A673 (cell line): ENCODE measurements at regions not wholly inside any gene's neighbourhood (a gene's known extent, or its start where the extent isn't known, plus 50 kb on each side); places are given as distances from the start of the nearest gene placed in this dataset.

Experiments used
- BruUV-seq: library from RNA; stranded (reverse); fragments of 400-500 nt; replicated peaks from 2 replicates; lab custom pipeline; 2021; lab: Mats Ljungman, UMichigan
- CTCF ChIA-PET: fragments of 300-600 bp; sonication (Branson Sonifier 250); formaldehyde crosslinking; loops from one replicate; lab custom pipeline; 2022; ENCODE audit warnings: antibody characterized with exemption; lab: Charles Lee
- POLR2A ChIA-PET: fragments of 300-600 bp; sonication (Branson Sonifier 250); formaldehyde crosslinking; loops from one replicate; lab custom pipeline; 2022; ENCODE audit warnings: antibody characterized with exemption; ENCODE audit not compliant: low non-redundant PET; lab: Charles Lee
- DNase-seq: peaks from one replicate; pipeline ENCODE4 v3.0.0-alpha.2; 2015; ENCODE audit warnings: low spot score
- H3K27ac ChIP-seq: fragments of 200-600 bp; sonication (generic); 2 replicates; pipeline ENCODE4 v1.5.1; 2016; ENCODE audit warnings: mixed run types, low read depth, mild to moderate bottlenecking, mixed read lengths, antibody characterized with exemption, low read length; ENCODE audit not compliant: poor library complexity, severe bottlenecking
- H3K27me3 ChIP-seq: fragments of 200-600 bp; sonication (generic); replicated peaks from 2 replicates; pipeline ENCODE4 v1.6.1; 2017; ENCODE audit warnings: mixed run types, low read depth, mild to moderate bottlenecking, mixed read lengths, antibody characterized with exemption, low read length; ENCODE audit not compliant: insufficient read depth, poor library complexity
- H3K36me3 ChIP-seq: fragments of 200-600 bp; sonication (generic); 2 replicates; pipeline ENCODE4 v1.6.1; 2016; ENCODE audit warnings: mixed run types, mild to moderate bottlenecking, mixed read lengths, antibody characterized with exemption, low read length; ENCODE audit not compliant: insufficient read depth, poor library complexity, severe bottlenecking
- H3K4me1 ChIP-seq: fragments of 200-600 bp; sonication (generic); 2 replicates; pipeline ENCODE4 v1.6.1; 2017; ENCODE audit warnings: mixed run types, mild to moderate bottlenecking, mixed read lengths, antibody characterized with exemption, low read length; ENCODE audit not compliant: insufficient read depth, poor library complexity, severe bottlenecking
- H3K4me3 ChIP-seq: fragments of 200-600 bp; sonication (generic); 2 replicates; pipeline ENCODE4 v1.5.1; 2016; ENCODE audit warnings: low read depth, mixed run types, mild to moderate bottlenecking, mixed read lengths, low read length; ENCODE audit not compliant: poor library complexity, severe bottlenecking
- H3K9me3 ChIP-seq: fragments of 200-600 bp; sonication (generic); 2 replicates; pipeline ENCODE4 v1.6.1; 2016; ENCODE audit warnings: mixed run types, low read depth, mild to moderate bottlenecking, mixed read lengths, antibody characterized with exemption, low read length; ENCODE audit not compliant: poor library complexity, severe bottlenecking
- CTCF ChIP-seq: fragments of 300-800, 200-600 bp; sonication (generic); conservative IDR thresholded peaks from 2 replicates; pipeline ENCODE4 v1.5.1; 2017; ENCODE audit warnings: low read depth, mild to moderate bottlenecking, antibody characterized with exemption, low read length, moderate library complexity, mixed read lengths
- EZH2 ChIP-seq: fragments of 200-600 bp; sonication (generic); IDR thresholded peaks from 2 replicates; pipeline ENCODE4 v1.6.1; 2017; ENCODE audit warnings: borderline replicate concordance, low read depth, mild to moderate bottlenecking, mixed read lengths, antibody characterized with exemption, low read length; ENCODE audit not compliant: poor library complexity, severe bottlenecking
- intact Hi-C: fragments of 100-400 bp; cut with micrococcal nuclease; formaldehyde crosslinking; loops from one replicate; pipeline ENCODE4 v1.10.0; 2022; ENCODE audit not compliant: unreplicated experiment

GRCh38 chr18:10381516-10381915 is 72.9 kb upstream of the APCDD1 start:
- intact Hi-C loops: no loop called here
- H3K27me3 ChIP-seq: no peaks in the 10 kb centered on the region
- peaks cover 5% of the 10 kb centered on the region for H3K4me1 ChIP-seq
- ChIA-PET POLR2A (no interaction called here), CTCF (no interaction called here)
- no peak overlapping the region for H3K27ac ChIP-seq
- no peaks in the 10 kb centered on the region for H3K9me3 ChIP-seq
- H3K36me3 ChIP-seq: no peaks in the 10 kb centered on the region
- H3K4me3 ChIP-seq: no peak overlapping the region
- no peak for TF ChIP-seq CTCF
- TF ChIP-seq EZH2: no peak
- no TSS peak for BruUV-seq
- no peak for DNase-seq

- no peak overlapping the region for H3K27ac ChIP-seq
- TF ChIP-seq EZH2: no peak
- no peak for TF ChIP-seq CTCF
- H3K36me3 ChIP-seq: no peaks in the 10 kb centered on the region
- peaks cover 5% of the 10 kb centered on the region for H3K4me1 ChIP-seq
- POLR2A ChIA-PET: no interaction called here
- H3K9me3 ChIP-seq: no peaks in the 10 kb centered on the region
- intact Hi-C loops: no loop called here
- no peak overlapping the region for H3K4me3 ChIP-seq
- DNase-seq: no peak
- CTCF ChIA-PET: no interaction called here
- no TSS peak for BruUV-seq
- no peaks in the 10 kb centered on the region for H3K27me3 ChIP-seq
These were observed 72.5 kb upstream of the APCDD1 start for GRCh38 chr18:10381951-10382350.

GRCh38 chr18:10386049-10386448 is 68.4 kb upstream of the APCDD1 start:
- CTCF ChIA-PET: no interaction called here
- Histone ChIP-seq H3K27me3 (no peaks in the 10 kb centered on the region), H3K4me1 (no peaks in the 10 kb centered on the region), H3K4me3 (no peak overlapping the region), H3K36me3 (no peaks in the 10 kb centered on the region), H3K9me3 (no peaks in the 10 kb centered on the region), H3K27ac (no peak overlapping the region)
- BruUV-seq: no TSS peak
- DNase-seq: no peak
- POLR2A ChIA-PET: no interaction called here
- TF ChIP-seq EZH2 (no peak), CTCF (no peak)
- intact Hi-C loops: no loop called here
